ACC112 (cell line): ENCODE measurements at regions not wholly inside any gene's neighbourhood (a gene's known extent, or its start where the extent isn't known, plus 50 kb on each side); places are given as distances from the start of the nearest gene placed in this dataset.
A peak's percentile ranks its signal among the peaks of the same experiment; 100 is the strongest.

Experiments
- H2AFZ ChIP-seq: fragments of 200-600 bp; sonication (generic); one replicate; pipeline ENCODE4 v1.6.0; 2017; ENCODE audit warnings: antibody characterized with exemption, low read length; ENCODE audit not compliant: unreplicated experiment
- H3K27ac ChIP-seq: fragments of 200-600 bp; sonication (generic); 2 replicates; pipeline ENCODE4 v1.5.1; 2014; ENCODE audit warnings: low read depth, mild to moderate bottlenecking, antibody characterized with exemption, low read length, moderate library complexity
- H3K27me3 ChIP-seq: fragments of 200-600 bp; sonication (generic); 2 replicates; pipeline ENCODE4 v1.6.1; 2014; ENCODE audit warnings: mild to moderate bottlenecking, antibody characterized with exemption, low read length, moderate library complexity, mixed read lengths; ENCODE audit not compliant: insufficient read depth
- H3K36me3 ChIP-seq: fragments of 200-600 bp; sonication (generic); 2 replicates; pipeline ENCODE4 v1.6.1; 2016; ENCODE audit warnings: mild to moderate bottlenecking, antibody characterized with exemption, low read length, moderate library complexity, mixed read lengths; ENCODE audit not compliant: insufficient read depth
- H3K4me1 ChIP-seq: fragments of 200-600 bp; sonication (generic); one replicate; pipeline ENCODE4 v1.6.1; 2016; ENCODE audit warnings: low read length, mixed read lengths; ENCODE audit not compliant: insufficient read depth, unreplicated experiment, control insufficient read depth
- H3K4me3 ChIP-seq: fragments of 200-600 bp; sonication (generic); 2 replicates; pipeline ENCODE4 v1.5.1; 2014; ENCODE audit warnings: mild to moderate bottlenecking, low read depth, low read length
- H3K79me2 ChIP-seq: fragments of 200-600 bp; sonication (generic); one replicate; pipeline ENCODE4 v1.6.0; 2016; ENCODE audit warnings: low read length; ENCODE audit not compliant: control insufficient read depth, unreplicated experiment, insufficient read depth

DNA sequence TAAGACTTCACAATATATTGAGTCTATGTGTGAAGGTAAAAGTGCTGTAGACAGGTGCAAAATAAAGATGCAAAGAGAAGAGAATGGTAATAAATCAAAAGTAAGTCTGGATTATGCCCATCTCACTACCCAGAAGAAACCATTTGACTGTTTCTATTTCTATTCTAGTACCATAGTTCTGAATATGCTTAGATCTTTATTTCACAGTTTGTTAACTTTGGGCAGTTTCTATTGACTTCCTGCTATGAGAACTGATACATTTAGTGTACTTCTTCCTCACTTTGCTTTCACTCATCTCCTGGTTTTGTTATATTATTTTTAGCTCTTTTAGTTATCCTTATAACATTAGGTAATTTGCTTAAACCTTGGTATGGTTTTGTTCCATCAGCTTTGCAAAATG is 94.9 kb downstream of the HS1BP3 start:
- Histone ChIP-seq H3K36me3 (no peaks in the 10 kb centered on the region), H2AFZ (no peak overlapping the region), H3K27me3 (no peaks in the 10 kb centered on the region), H3K4me1 (peaks cover 3% of the 10 kb centered on the region), H3K4me3 (no peak overlapping the region), H3K79me2 (no peaks in the 10 kb centered on the region), H3K27ac (no peak overlapping the region)

DNA sequence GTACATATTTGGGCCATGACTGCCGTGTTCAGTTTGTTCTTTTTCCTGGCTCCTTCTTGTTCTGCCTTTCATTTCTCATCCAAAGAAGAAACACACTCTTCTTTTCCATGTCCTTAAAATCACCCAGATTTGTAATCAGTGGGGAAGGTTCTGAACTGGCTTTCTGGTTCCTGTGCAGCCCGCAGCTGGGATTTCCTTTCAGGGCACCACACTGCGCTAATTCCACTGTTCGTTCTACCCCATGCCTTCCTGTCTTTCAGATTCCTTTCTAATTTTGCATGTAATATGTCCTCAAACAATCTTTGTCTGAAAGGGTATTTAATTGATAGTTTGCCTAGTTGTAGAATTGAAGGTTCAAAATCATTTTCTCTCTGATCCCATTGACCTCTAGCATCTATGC is 94.1 kb downstream of the HS1BP3 start:
- H3K27ac ChIP-seq, result no peak overlapping the region
- H3K4me3 ChIP-seq, result no peak overlapping the region
- H3K27me3 ChIP-seq, result no peaks in the 10 kb centered on the region
- no peaks in the 10 kb centered on the region for H3K79me2 ChIP-seq
- no peak overlapping the region for H2AFZ ChIP-seq
- peaks cover 11% of the 10 kb centered on the region for H3K4me1 ChIP-seq
- H3K36me3 ChIP-seq, result no peaks in the 10 kb centered on the region

DNA sequence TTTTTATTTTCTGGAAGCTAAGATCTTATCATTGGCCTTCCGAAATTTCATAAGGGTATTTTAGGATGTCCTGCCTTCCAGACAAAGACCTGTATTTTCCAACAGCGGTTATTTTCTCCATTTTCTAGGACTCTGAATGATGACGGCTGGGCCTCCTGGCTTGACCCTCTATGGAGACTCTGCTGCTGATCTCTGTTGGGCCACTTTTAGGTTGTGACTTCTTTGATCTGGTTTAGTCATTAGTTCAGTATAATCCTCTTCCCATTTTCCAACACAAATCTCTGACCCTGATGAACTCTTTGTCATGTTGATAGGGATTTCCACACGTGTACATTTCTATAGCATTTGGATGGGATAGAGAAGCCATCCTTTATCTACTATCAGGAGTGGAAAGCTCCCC is 93.7 kb downstream of the HS1BP3 start:
- Histone ChIP-seq H3K36me3 (no peaks in the 10 kb centered on the region), H3K4me1 (peaks cover 16% of the 10 kb centered on the region), H3K79me2 (no peaks in the 10 kb centered on the region), H2AFZ (no peak overlapping the region), H3K27ac (no peak overlapping the region), H3K4me3 (no peak overlapping the region), H3K27me3 (no peaks in the 10 kb centered on the region)

DNA sequence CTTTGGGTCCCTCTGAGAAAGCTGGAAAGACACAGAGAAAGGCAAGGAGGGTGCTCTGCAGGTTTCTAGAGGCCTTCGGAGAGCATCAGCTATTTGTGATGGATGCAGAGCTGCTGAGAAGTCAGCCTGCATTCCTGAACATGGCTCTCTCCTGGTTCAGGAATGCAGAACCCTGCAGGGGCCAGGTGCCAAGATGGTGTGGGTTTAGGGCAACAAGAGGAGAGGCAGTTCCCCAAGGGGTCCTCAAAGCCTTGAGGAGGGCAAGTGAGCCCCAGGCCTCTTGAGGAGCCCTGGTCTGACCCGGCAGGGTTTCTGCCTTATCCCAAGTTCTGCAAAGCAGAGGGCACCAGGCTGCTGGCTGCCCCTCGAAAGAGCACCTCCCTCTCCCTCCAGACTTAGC is 93.3 kb downstream of the HS1BP3 start:
- H3K4me3 ChIP-seq, result no peak overlapping the region
- no peaks in the 10 kb centered on the region for H3K36me3 ChIP-seq
- H3K79me2 ChIP-seq, result no peaks in the 10 kb centered on the region
- H3K4me1 ChIP-seq, result peaks cover 16% of the 10 kb centered on the region
- no peak overlapping the region for H3K27ac ChIP-seq
- H3K27me3 ChIP-seq, result no peaks in the 10 kb centered on the region
- H2AFZ ChIP-seq, result no peak overlapping the region

DNA sequence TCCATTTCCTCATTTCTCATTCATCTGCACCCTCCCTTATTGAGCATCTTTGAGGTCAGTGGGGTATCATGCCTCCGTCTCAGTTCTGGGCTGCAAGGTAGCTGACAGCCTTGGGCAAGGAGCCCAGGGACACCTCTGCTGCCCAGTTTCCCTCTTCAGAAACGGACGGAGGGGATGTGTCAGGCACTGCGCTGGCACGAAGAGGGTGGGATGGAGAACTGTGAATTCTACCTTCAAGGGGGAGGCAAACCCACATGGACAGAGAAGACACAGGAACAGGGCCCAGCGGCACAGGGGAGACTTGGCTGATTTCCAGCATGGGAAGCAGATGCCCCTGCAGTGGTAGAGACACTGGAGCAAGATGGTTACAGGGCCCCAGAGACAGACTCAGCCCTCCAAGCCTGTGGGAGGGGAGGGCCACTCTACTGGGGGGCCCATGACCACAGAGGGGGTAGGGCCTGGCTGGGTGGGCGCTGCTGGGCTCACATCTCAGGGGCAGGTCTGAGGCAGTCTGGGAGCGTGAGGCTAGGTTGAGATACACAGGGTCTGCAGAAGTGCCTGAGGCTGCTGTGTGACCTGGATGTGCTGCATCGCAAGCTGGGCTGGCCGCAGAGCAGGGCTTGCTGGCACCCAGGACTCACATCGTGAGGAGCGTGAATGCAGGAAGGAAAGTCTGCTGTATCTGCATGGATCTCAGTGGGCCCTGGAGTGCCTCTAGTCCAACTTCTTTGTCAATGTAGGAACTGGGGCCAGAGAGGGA is 92.3 kb downstream of the HS1BP3 start:
- Histone ChIP-seq H3K36me3 (no peaks in the 10 kb centered on the region), H3K27me3 (no peaks in the 10 kb centered on the region), H3K27ac (no peak overlapping the region), H2AFZ (no peak overlapping the region), H3K79me2 (no peaks in the 10 kb centered on the region), H3K4me3 (no peak overlapping the region), H3K4me1 (peaks cover 23% of the 10 kb centered on the region)

DNA sequence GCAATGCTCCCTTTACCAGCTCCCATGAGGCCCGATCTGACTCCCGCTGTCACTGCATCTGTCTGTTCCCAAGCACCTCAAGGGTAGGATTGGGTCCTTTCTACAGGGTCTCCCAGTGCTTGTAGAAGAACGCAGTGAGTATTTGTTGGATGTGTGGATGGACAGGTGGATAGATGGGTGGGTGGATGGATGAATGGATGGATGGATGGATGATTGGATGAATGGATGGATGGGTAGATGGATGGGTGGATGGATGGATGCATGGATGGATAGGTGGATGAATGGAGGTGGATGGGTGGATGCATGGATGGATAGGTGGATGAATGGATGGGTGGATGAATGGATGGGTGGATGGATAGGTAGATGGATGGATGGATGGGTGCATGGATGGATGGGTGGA is 91.6 kb downstream of the HS1BP3 start:
- no peak overlapping the region for H3K4me3 ChIP-seq
- H3K4me1 ChIP-seq, result peaks cover 29% of the 10 kb centered on the region
- no peaks in the 10 kb centered on the region for H3K27me3 ChIP-seq
- H3K79me2 ChIP-seq, result no peaks in the 10 kb centered on the region
- no peak overlapping the region for H3K27ac ChIP-seq
- no peak overlapping the region for H2AFZ ChIP-seq
- no peaks in the 10 kb centered on the region for H3K36me3 ChIP-seq

DNA sequence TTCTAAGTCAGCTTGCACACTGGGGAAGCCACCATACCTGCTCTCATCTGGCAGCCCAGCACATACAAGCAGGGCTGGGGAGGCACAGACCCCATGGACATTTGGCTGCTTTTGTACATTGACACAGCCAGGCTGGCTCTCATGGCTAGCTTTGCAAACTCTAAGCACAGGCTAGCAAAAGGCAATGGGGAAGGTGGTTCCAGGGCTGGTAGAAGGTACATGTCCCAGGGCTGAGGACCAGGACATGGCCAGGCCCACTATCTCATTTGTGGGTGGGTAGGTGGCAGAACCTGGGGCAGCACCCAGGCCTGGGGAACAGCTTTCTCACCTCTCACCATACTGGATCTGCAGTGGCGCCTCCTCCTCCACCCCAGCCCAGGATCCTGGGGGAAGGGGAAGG is 90.9 kb downstream of the HS1BP3 start:
- H3K4me1 ChIP-seq, result peaks cover 31% of the 10 kb centered on the region
- H3K36me3 ChIP-seq, result no peaks in the 10 kb centered on the region
- H3K79me2 ChIP-seq, result no peaks in the 10 kb centered on the region
- H3K27me3 ChIP-seq, result no peaks in the 10 kb centered on the region
- H3K4me3 ChIP-seq, result no peak overlapping the region
- H2AFZ ChIP-seq, result no peak overlapping the region
- no peak overlapping the region for H3K27ac ChIP-seq

DNA sequence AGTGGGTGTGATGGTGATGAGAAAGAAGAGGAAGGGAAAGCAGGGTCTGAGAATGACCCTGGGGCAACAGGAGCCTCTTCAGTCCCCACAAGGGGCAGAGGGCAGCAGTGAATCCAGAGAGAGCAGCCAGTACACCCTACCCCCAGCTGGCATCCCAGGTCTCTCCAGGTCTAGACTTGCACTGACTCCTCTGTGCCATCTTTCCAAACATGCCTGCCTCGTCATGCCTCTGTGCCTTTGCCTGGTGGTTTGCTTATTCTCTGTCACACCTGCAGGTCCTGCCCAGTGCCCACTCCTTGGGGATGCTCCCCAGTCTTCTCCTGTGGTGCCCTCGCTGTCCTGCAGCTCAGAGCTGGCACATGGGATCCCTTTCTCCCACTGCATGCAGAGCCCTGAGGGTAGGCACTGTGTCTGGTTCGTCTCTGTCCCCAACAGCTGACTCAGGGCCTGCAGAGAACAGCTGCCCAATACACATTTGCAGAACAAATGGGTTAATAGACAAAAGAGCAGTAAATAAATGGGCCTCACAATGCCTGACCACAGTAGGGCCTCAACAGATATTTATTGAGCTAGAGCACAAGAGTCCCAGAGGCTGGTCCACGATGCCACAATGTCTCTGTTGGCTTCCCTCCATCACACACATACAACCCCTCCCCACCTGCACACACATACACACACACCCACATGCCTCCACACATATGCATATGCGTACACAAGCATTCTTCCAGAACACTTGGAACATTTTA is 89.8 kb downstream of the HS1BP3 start:
- Histone ChIP-seq H3K27me3 (no peaks in the 10 kb centered on the region), H3K27ac (no peak overlapping the region), H2AFZ (no peak overlapping the region), H3K4me1 (peaks cover 31% of the 10 kb centered on the region), H3K79me2 (no peaks in the 10 kb centered on the region), H3K36me3 (no peaks in the 10 kb centered on the region), H3K4me3 (no peak overlapping the region)

DNA sequence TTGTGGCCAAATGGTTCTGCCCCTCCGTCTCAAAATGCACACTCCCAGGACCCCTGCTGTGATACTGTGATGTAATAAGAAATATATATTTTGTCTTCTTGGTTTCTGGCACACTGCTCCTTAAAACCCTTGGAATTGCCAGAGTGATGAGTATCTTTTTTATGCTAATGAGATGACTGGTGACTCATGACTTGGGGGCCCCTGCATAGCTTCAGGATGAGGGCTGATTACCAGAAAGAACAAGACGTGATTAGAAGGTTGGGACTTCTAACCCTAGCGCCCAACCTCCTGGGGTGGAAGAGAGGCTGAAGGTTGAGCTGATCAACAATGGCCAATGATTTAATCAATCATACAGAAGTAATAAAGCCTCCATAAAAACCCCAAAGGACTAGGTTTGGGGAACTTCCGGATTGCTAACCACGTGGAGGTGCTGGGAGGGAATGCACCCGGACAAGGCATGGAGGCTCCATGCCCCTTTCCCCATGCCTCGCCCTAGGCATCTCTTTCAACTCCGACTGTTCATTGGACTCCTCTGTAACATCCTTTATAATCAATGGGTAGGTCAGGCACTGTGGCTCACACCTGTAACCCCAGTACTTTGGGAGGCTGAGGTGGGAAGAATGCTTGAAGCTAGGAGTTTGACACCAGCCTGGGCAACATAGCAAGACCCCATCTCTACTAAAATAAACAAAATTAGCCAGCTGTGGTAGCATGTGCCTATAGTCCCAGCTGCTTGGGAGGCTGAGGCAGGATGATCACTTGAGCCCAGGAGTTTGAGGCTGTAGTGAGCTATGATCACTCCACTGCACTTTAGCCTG is 89.1 kb downstream of the HS1BP3 start:
- Histone ChIP-seq H3K4me1 (peaks cover 31% of the 10 kb centered on the region), H2AFZ (no peak overlapping the region), H3K79me2 (no peaks in the 10 kb centered on the region), H3K27ac (peak overlapping the region; percentile 52), H3K27me3 (no peaks in the 10 kb centered on the region), H3K4me3 (0 out of 2 replicates have a peak overlapping the region, but pooled peaks have one; percentile 15), H3K36me3 (no peaks in the 10 kb centered on the region)

DNA sequence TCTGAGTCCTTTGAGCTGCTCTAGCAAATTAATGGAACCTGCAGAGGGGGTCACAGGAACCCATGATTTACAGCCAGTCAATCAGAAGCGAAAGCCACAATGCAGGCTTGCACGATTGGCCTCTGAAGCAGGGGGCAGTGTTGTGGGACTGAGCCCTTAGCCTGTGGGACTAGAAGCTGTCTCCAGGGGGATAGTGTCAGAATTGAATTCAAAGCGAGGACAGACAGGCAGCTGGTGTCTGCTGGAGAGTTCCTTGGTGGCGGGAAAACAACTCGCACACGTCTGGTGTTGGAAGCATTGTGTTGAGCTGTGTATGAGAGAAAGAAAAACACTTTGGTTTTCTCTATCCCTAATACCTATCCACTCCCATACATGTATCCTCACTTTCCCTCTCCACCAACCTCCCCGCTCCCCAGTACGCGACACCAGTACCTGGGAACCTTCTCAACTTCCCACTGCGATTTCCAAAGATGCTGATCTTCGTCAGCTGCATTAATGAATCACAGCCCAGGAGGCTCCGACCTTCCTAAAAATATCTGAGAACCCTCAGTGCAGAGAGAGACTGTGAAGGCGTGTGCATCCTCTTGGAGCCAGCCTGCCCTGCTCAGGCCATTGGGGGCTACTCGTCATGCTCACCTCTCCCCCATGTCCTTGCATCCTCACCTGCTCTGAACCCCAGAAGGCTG is 88.2 kb downstream of the HS1BP3 start:
- no peaks in the 10 kb centered on the region for H3K79me2 ChIP-seq
- H3K4me3 ChIP-seq, result no peak overlapping the region
- no peak overlapping the region for H3K27ac ChIP-seq
- no peaks in the 10 kb centered on the region for H3K27me3 ChIP-seq
- H3K36me3 ChIP-seq, result no peaks in the 10 kb centered on the region
- H3K4me1 ChIP-seq, result peaks cover 31% of the 10 kb centered on the region
- no peak overlapping the region for H2AFZ ChIP-seq
